HepG2 (cell line): ENCODE measurements at regions not wholly inside any gene's neighbourhood (a gene's known extent, or its start where the extent isn't known, plus 50 kb on each side); places are given as distances from the start of the nearest gene placed in this dataset.

Experiments
- ATAC-seq: fragments of 200-7000 bp; cut with Tn5 transposase; 3 replicates; pipeline ENCODE4 v1.9.1; 2020; ENCODE audit warnings: mild to moderate bottlenecking, moderate library complexity
- BruUV-seq: library from RNA; stranded (reverse); fragments of 400-500 nt; replicated peaks from 2 replicates; lab custom pipeline; 2021; lab: Mats Ljungman, UMichigan
- CTCF ChIA-PET: fragments of 300-600 bp; formaldehyde crosslinking; extraction: SDS; loops from one replicate; lab custom pipeline; 2021; ENCODE audit warnings: low total read pairs, inconsistent platforms, low intra/inter-chr PET ratio; lab: Yijun Ruan, JAX
- POLR2A ChIA-PET: fragments of 350-600 bp; sonication (Branson Sonifier 250); formaldehyde crosslinking; loops from one replicate; lab custom pipeline; 2020; ENCODE audit warnings: antibody characterized with exemption, inconsistent platforms; lab: Yijun Ruan, JAX
- DNase-seq: peaks from one replicate; pipeline ENCODE4 v3.0.0-alpha.2; 2015; ENCODE audit warnings: low spot score
- FAIRE-seq: peaks from 3 replicates; lab custom pipeline; 2011; peaks lifted over from hg19 to GRCh38; lab: Jason Lieb, UNC
- H2AFZ ChIP-seq: one replicate; pipeline ENCODE4 v1.6.1; 2011; ENCODE audit warnings: low read length, inconsistent platforms
- H3K27ac ChIP-seq: fragments of 300-600 bp; 3 replicates; pipeline ENCODE4 v1.8.0; 2011; ENCODE audit warnings: mixed run types, mild to moderate bottlenecking, mixed read lengths, low read length, inconsistent platforms; ENCODE audit not compliant: insufficient read depth; ENCODE audit errors: extremely low read length
- H3K27me3 ChIP-seq, 2 experiments: fragments of 200-600 bp in 1 of 2; 2 replicates in 1 of 2; 3 replicates in 1 of 2; pipeline versions ENCODE4 v1.6.0 to v1.8.0; 2011; ENCODE audit warnings: low read length in 2 of 2, mild to moderate bottlenecking in 2 of 2, moderate library complexity in 2 of 2, inconsistent platforms in 1 of 2; ENCODE audit not compliant: insufficient read depth in 2 of 2, control insufficient read depth in 1 of 2
- H3K36me3 ChIP-seq, 2 experiments: fragments of 200-600 bp in 1 of 2; replicated peaks in 1 of 2; 2 replicates in 1 of 2; 3 replicates in 1 of 2; pipeline versions ENCODE4 v1.5.1 to v1.8.0; 2011; ENCODE audit warnings: low read length in 2 of 2, inconsistent platforms in 1 of 2; ENCODE audit not compliant: insufficient read depth in 2 of 2, control insufficient read depth in 1 of 2
- H3K4me1 ChIP-seq: 2 replicates; pipeline ENCODE4 v1.5.1; 2012; ENCODE audit warnings: low read length, inconsistent platforms; ENCODE audit not compliant: insufficient read depth
- H3K4me2 ChIP-seq: 2 replicates; pipeline ENCODE4 v1.6.0; 2011; ENCODE audit warnings: low read depth, low read length, inconsistent platforms
- H3K4me3 ChIP-seq, 3 experiments: fragments of 200-600 bp in 1 of 3; sonication (generic), shearing (Covaris generic) in 1 of 3; replicated peaks in 1 of 3; 2 replicates each; pipeline ENCODE4 v1.5.1; 2011 to 2016; ENCODE audit warnings: low read length in 3 of 3, inconsistent platforms in 2 of 3, low read depth in 2 of 3, mild to moderate bottlenecking in 2 of 3, control low read depth in 1 of 3, mixed read lengths in 1 of 3; ENCODE audit not compliant: insufficient read depth in 1 of 3
- H3K79me2 ChIP-seq: one replicate; pipeline ENCODE4 v1.6.1; 2011; ENCODE audit warnings: low read length, inconsistent platforms; ENCODE audit not compliant: insufficient read depth
- H3K9ac ChIP-seq: 2 replicates; pipeline ENCODE4 v1.6.0; 2011; ENCODE audit warnings: mild to moderate bottlenecking, low read depth, low read length, inconsistent platforms; ENCODE audit not compliant: insufficient read depth
- H3K9me3 ChIP-seq: 2 replicates; pipeline ENCODE4 v1.5.1; 2012; ENCODE audit warnings: mild to moderate bottlenecking, low read length
- H4K20me1 ChIP-seq: 2 replicates; pipeline ENCODE4 v1.6.0; 2011; ENCODE audit warnings: inconsistent platforms, mild to moderate bottlenecking, low read length, moderate library complexity; ENCODE audit not compliant: insufficient read depth
- BRF2 ChIP-seq: sonication (generic); formaldehyde crosslinking; IDR thresholded peaks from 2 replicates; pipeline ENCODE4 v1.8.1; 2022; ENCODE audit warnings: mild to moderate bottlenecking, missing genetic modification reagents
- HOXA3 ChIP-seq: sonication (generic); formaldehyde crosslinking; IDR thresholded peaks from 2 replicates; pipeline ENCODE4 v1.5.0; 2020; ENCODE audit warnings: missing genetic modification reagents
- PHF8 ChIP-seq: sonication (generic); formaldehyde crosslinking; IDR thresholded peaks from 2 replicates; pipeline ENCODE4 v1.5.0; 2020; ENCODE audit warnings: missing genetic modification reagents
- POLR2A ChIP-seq, 2 experiments: IDR thresholded peaks; 2 replicates each; pipeline ENCODE4 v1.6.1; 2011; ENCODE audit warnings: low read depth in 2 of 2, low read length in 2 of 2, mild to moderate bottlenecking in 1 of 2, moderate library complexity in 1 of 2; ENCODE audit not compliant: insufficient read depth in 1 of 2
- ZBTB34 ChIP-seq: sonication (generic); formaldehyde crosslinking; IDR thresholded peaks from 2 replicates; pipeline ENCODE4 v1.8.0; 2022; ENCODE audit warnings: mild to moderate bottlenecking, missing genetic modification reagents
- ZHX2 ChIP-seq, 2 experiments: sonication (generic) in 1 of 2; formaldehyde crosslinking in 1 of 2; IDR thresholded peaks; 2 replicates each; pipeline versions ENCODE4 v1.6.1 to v1.9.0; 2014 to 2022; ENCODE audit warnings: antibody characterized with exemption in 1 of 2, borderline replicate concordance in 1 of 2, inconsistent platforms in 1 of 2, low read depth in 1 of 2, missing genetic modification reagents in 1 of 2
- ZNF263 ChIP-seq: sonication (generic); formaldehyde crosslinking; IDR thresholded peaks from 2 replicates; pipeline ENCODE4 v1.4.0; 2020; ENCODE audit warnings: missing genetic modification reagents
- ZNF275 ChIP-seq: sonication (generic); formaldehyde crosslinking; IDR thresholded peaks from 2 replicates; pipeline ENCODE4 v1.8.0; 2022; ENCODE audit warnings: missing genetic modification reagents, mild to moderate bottlenecking, inconsistent platforms, borderline replicate concordance
- ZNF605 ChIP-seq: sonication (generic); formaldehyde crosslinking; IDR thresholded peaks from 2 replicates; pipeline ENCODE4 v1.8.0; 2022; ENCODE audit warnings: mild to moderate bottlenecking, missing genetic modification reagents
- ZNF782 ChIP-seq: sonication (generic); formaldehyde crosslinking; IDR thresholded peaks from 2 replicates; pipeline ENCODE4 v1.4.0; 2020; ENCODE audit warnings: missing genetic modification reagents, mild to moderate bottlenecking, borderline replicate concordance
- WGBS: methylation state at CpG from one replicate; pipeline ENCODE4 v1.1.6; 2017; ENCODE audit warnings: low lambda C conversion rate; 5-methylcytosine and 5-hydroxymethylcytosine counted together
- in situ Hi-C: cut with HindIII; loops from 2 replicates; pipeline ENCODE4 v1.10.0; 2017; ENCODE audit warnings: low pct_unique_long_range_greater_than_20kb; ENCODE audit not compliant: extremely low pct_ligation_motif_present
- intact Hi-C: fragments of 100-400 bp; cut with micrococcal nuclease; formaldehyde crosslinking; loops from one replicate; pipeline ENCODE4 v1.10.0; 2022; ENCODE audit not compliant: unreplicated experiment
- TF ChIP-seq, protein P1 (sequence below): sonication (generic); formaldehyde crosslinking; IDR thresholded peaks from 2 replicates; pipeline ENCODE4 v1.8.0; 2022; ENCODE audit warnings: missing genetic modification reagents, low read depth, mild to moderate bottlenecking, borderline replicate concordance
- TF ChIP-seq, protein P2 (sequence below): sonication (generic); formaldehyde crosslinking; IDR thresholded peaks from 2 replicates; pipeline ENCODE4 v1.8.0; 2022; ENCODE audit warnings: missing genetic modification reagents, mild to moderate bottlenecking, borderline replicate concordance

DNA sequence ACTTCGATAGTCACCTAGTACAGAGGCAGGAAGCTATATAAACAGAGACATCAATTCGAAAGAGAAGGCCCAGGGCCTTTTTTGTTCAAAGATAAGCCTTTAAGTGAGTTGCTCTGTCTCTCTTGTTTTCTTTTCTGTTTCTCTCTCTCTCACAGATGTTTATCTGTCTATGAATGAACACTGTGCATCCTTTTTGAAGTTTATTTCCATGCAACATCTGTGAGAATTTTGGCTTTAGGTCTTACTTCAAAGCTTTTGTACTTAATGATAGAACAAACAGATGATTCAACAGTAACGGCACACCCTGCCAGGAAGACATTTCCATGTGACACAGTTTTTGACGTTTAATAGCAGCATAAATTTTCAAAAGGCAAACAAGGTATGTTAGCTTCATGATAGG lies 1413.1 kb upstream of the CDH6 start (continued):
- no peak for TF ChIP-seq ZNF275 (CRISPR knock-in tag)
- no peak for TF ChIP-seq PHF8 (CRISPR knock-in tag)
- no peak for TF ChIP-seq ZBTB34 (CRISPR knock-in tag)
- TF ChIP-seq BRF2 (CRISPR knock-in tag): no peak
- TF ChIP-seq, protein P1, sequence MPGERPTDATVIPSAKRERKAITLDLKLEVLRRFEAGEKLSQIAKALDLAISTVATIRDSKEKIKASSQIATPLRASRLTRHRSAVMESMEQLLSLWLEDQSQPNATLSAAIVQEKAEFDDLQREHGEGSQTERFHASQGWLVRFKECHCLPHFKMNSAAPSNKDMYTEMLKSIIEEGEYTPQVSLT (CRISPR knock-in tag): no peak

DNA sequence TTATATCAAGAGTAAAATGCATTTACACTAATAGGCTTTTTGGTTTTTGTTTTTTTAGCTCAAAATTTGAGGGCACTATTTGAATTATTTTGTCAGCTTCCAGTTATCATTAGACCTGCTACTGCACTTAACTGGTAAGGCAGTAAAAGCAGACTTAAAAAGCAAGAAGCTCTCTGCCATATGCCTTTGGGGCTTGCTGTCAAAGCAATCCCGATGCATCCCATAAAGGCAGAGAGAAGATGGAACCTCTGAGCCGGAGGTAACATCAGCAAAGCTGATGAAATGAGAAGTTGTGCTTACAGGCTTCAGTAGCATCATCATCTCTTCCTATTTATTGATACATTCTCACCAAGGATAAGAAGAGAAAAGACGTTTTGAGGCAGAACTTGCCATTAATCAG lies 1414.3 kb upstream of the CDH6 start:
- no peaks in the 10 kb centered on the region for H3K9me3 ChIP-seq
- POLR2A ChIA-PET: no interaction called here
- no peaks in the 10 kb centered on the region for H4K20me1 ChIP-seq
- intact Hi-C loops: no loop called here
- no peak for ATAC-seq
- CTCF ChIA-PET: no interaction called here
- H3K79me2 ChIP-seq: no peaks in the 10 kb centered on the region
- no peak overlapping the region for H3K9ac ChIP-seq
- FAIRE-seq: no peak
- 59% methylated on average over 3 of the region's 3 CpGs for WGBS
- H3K4me3 ChIP-seq: no peak overlapping the region
- peaks cover 24% of the 10 kb centered on the region for H3K4me1 ChIP-seq
- H3K27me3 ChIP-seq: no peaks in the 10 kb centered on the region
- no peak for DNase-seq
- no peak overlapping the region for H2AFZ ChIP-seq
- BruUV-seq: no TSS peak
- no peaks in the 10 kb centered on the region for H3K36me3 ChIP-seq
- in situ Hi-C loops: no loop called here
- no peak overlapping the region for H3K27ac ChIP-seq
- no peak overlapping the region for H3K4me2 ChIP-seq
- TF ChIP-seq ZHX2 (IDR thresholded peaks at IDR 0.05; ENCODE audit: low read depth) (no peak), ZHX2 (CRISPR knock-in tag; IDR thresholded peaks at IDR 0.05; ENCODE audit: borderline replicate concordance) (no peak), HOXA3 (no peak), ZNF605 (no peak), POLR2A (IDR thresholded peaks at IDR 0.05; ENCODE audit: insufficient read depth in 1 of 2, low read depth in 2 of 2, low read length in 2 of 2) (no peak), ZNF782 (CRISPR knock-in tag) (no peak), ZNF263 (no peak)
- TF ChIP-seq, protein P2, sequence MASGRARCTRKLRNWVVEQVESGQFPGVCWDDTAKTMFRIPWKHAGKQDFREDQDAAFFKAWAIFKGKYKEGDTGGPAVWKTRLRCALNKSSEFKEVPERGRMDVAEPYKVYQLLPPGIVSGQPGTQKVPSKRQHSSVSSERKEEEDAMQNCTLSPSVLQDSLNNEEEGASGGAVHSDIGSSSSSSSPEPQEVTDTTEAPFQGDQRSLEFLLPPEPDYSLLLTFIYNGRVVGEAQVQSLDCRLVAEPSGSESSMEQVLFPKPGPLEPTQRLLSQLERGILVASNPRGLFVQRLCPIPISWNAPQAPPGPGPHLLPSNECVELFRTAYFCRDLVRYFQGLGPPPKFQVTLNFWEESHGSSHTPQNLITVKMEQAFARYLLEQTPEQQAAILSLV (CRISPR knock-in tag): no peak
